ENCODE measurements at regions not wholly inside any gene's neighbourhood (a gene's known extent, or its start where the extent isn't known, plus 50 kb on each side); places are given as distances from the start of the nearest gene placed in this dataset.

- TF ChIP-seq CTCF (IDR thresholded peaks at IDR 0.05): no peak
- TF ChIP-seq POLR2A (IDR thresholded peaks at IDR 0.05): no peak
Measured at GRCh38 chr12:5257763-5258495, 174.0 kb upstream of the NTF3 start.

Measured in lower leg skin (tissue), 3 donors.